PC-3 (cell line): ENCODE measurements at regions not wholly inside any gene's neighbourhood (a gene's known extent, or its start where the extent isn't known, plus 50 kb on each side); places are given as distances from the start of the nearest gene placed in this dataset.

Experiments used
- ATAC-seq: fragments of 200-7000 bp; cut with Tn5 transposase; 2 replicates; pipeline ENCODE4 v1.9.1; 2020; ENCODE audit warnings: mild to moderate bottlenecking, moderate library complexity
- BruUV-seq: library from RNA; stranded (reverse); fragments of 400-500 nt; replicated peaks from 2 replicates; lab custom pipeline; 2021; lab: Mats Ljungman, UMichigan
- CTCF ChIA-PET: fragments of 300-600 bp; sonication (Branson Sonifier 250); formaldehyde crosslinking; loops from one replicate; lab custom pipeline; 2022; ENCODE audit warnings: antibody characterized with exemption; lab: Charles Lee
- POLR2A ChIA-PET: fragments of 300-600 bp; sonication (Branson Sonifier 250); formaldehyde crosslinking; loops from one replicate; lab custom pipeline; 2022; ENCODE audit warnings: antibody characterized with exemption; ENCODE audit not compliant: unreplicated experiment; lab: Charles Lee
- DNase-seq: peaks from one replicate; pipeline ENCODE4 v3.0.0-alpha.2; 2015
- H2AFZ ChIP-seq: fragments of 300-600 bp; sonication (generic); 2 replicates; pipeline ENCODE4 v1.6.0; 2016; ENCODE audit warnings: antibody characterized with exemption, low read length
- H3F3A ChIP-seq: fragments of 300-600 bp; sonication (generic); one replicate; pipeline ENCODE4 v1.6.0; 2017; ENCODE audit warnings: antibody characterized with exemption, low read length, control low read depth, mild to moderate bottlenecking; ENCODE audit not compliant: unreplicated experiment
- H3K27ac ChIP-seq: fragments of 300-600 bp; sonication (generic); 2 replicates; pipeline ENCODE4 v1.5.1; 2016; ENCODE audit warnings: mild to moderate bottlenecking, low read length
- H3K27me3 ChIP-seq: fragments of 300-600 bp; sonication (generic); 2 replicates; pipeline ENCODE4 v1.6.1; 2016; ENCODE audit warnings: low read length, mixed read lengths
- H3K36me3 ChIP-seq: fragments of 300-600 bp; sonication (generic); 2 replicates; pipeline ENCODE4 v1.6.1; 2016; ENCODE audit warnings: low read depth, mixed run types, low read length, mixed read lengths
- H3K4me1 ChIP-seq: fragments of 300-600 bp; sonication (generic); 2 replicates; pipeline ENCODE4 v1.5.1; 2016; ENCODE audit warnings: low read length; ENCODE audit not compliant: insufficient read depth
- H3K4me2 ChIP-seq: fragments of 300-600 bp; sonication (generic); 2 replicates; pipeline ENCODE4 v1.6.0; 2016; ENCODE audit warnings: low read length
- H3K4me3 ChIP-seq: fragments of 300-600 bp; sonication (generic); 2 replicates; pipeline ENCODE4 v1.5.1; 2016; ENCODE audit warnings: mild to moderate bottlenecking, low read length, mixed read lengths
- H3K79me2 ChIP-seq: fragments of 300-600 bp; sonication (generic); 2 replicates; pipeline ENCODE4 v1.6.1; 2017; ENCODE audit warnings: low read length, mixed read lengths
- H3K9ac ChIP-seq: fragments of 300-600 bp; sonication (generic); 2 replicates; pipeline ENCODE4 v1.6.0; 2016; ENCODE audit warnings: mild to moderate bottlenecking, low read length
- H3K9me2 ChIP-seq: fragments of 300-600 bp; sonication (generic); replicated peaks from 2 replicates; pipeline ENCODE4 v1.6.1; 2016; ENCODE audit warnings: mixed run types, low read length, mixed read lengths
- H3K9me3 ChIP-seq: fragments of 300-600 bp; sonication (generic); 2 replicates; pipeline ENCODE4 v1.6.1; 2016; ENCODE audit warnings: low read length, mixed read lengths
- H4K20me1 ChIP-seq: fragments of 300-600 bp; sonication (generic); 2 replicates; pipeline ENCODE4 v1.6.1; 2016; ENCODE audit warnings: low read length, mixed read lengths
- EZH2 ChIP-seq: fragments of 300-600 bp; sonication (generic); IDR thresholded peaks from one replicate; pipeline ENCODE4 v1.6.1; 2017; ENCODE audit warnings: antibody characterized with exemption, mild to moderate bottlenecking, low read length; ENCODE audit not compliant: unreplicated experiment
- EZH2phosphoT487 ChIP-seq: fragments of 300-600 bp; sonication (generic); IDR thresholded peaks from 2 replicates; pipeline ENCODE4 v1.6.1; 2018; ENCODE audit warnings: mild to moderate bottlenecking, antibody characterized with exemption, low read length, borderline replicate concordance
- intact Hi-C: fragments of 100-400 bp; cut with micrococcal nuclease; formaldehyde crosslinking; loops from 2 replicates; pipeline ENCODE4 v1.9.0; 2023
- TF ChIP-seq, protein P1 (sequence below): fragments of 300-600 bp; sonication (generic); conservative IDR thresholded peaks from 2 replicates; pipeline ENCODE4 v1.5.1; 2017; ENCODE audit warnings: antibody characterized with exemption, low read depth, mild to moderate bottlenecking, low read length

DNA sequence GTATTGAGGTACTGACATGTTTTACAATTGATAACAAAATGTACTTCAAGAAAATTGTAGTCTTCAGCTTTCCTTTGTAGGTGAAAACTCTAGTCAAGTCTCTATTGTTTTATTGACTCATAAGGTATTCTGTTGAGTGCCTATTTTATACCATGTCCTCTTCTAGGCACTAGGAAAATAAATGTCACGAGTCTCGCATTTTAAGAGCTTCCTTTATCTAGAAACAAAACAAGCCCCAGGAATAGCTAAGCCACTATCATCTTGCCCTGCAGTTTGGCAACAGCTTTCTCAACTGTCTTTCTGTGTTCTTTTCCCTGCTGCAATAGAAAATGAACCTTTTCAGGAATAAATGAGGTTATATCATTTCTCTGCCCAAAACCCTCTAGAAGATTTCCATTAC is 288.5 kb upstream of the NEGR1 start:
- no TSS peak for BruUV-seq
- H3K9me3 ChIP-seq: no peaks in the 10 kb centered on the region
- H3K4me3 ChIP-seq: no peak overlapping the region
- POLR2A ChIA-PET: interaction anchor here (0.5 kb wide), 1 partner anchor 154 kb away, joined by 4 read pairs; no protein-coding TSS in a partner anchor
- no peaks in the 10 kb centered on the region for H3K27me3 ChIP-seq
- H2AFZ ChIP-seq: no peak overlapping the region
- H3K27ac ChIP-seq: no peak overlapping the region
- CTCF ChIA-PET: no interaction called here
- no peaks in the 10 kb centered on the region for H4K20me1 ChIP-seq
- ATAC-seq (no peak), DNase-seq (no peak)
- H3F3A ChIP-seq: no peaks in the 10 kb centered on the region
- no peaks in the 10 kb centered on the region for H3K79me2 ChIP-seq
- no peaks in the 10 kb centered on the region for H3K36me3 ChIP-seq
- H3K9me2 ChIP-seq: no peaks in the 10 kb centered on the region
- no peak overlapping the region for H3K9ac ChIP-seq
- intact Hi-C loops: no loop called here
- TF ChIP-seq EZH2 (no peak), EZH2phosphoT487 (no peak)
- TF ChIP-seq, protein P1, sequence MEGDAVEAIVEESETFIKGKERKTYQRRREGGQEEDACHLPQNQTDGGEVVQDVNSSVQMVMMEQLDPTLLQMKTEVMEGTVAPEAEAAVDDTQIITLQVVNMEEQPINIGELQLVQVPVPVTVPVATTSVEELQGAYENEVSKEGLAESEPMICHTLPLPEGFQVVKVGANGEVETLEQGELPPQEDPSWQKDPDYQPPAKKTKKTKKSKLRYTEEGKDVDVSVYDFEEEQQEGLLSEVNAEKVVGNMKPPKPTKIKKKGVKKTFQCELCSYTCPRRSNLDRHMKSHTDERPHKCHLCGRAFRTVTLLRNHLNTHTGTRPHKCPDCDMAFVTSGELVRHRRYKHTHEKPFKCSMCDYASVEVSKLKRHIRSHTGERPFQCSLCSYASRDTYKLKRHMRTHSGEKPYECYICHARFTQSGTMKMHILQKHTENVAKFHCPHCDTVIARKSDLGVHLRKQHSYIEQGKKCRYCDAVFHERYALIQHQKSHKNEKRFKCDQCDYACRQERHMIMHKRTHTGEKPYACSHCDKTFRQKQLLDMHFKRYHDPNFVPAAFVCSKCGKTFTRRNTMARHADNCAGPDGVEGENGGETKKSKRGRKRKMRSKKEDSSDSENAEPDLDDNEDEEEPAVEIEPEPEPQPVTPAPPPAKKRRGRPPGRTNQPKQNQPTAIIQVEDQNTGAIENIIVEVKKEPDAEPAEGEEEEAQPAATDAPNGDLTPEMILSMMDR: no peak
- no peak overlapping the region for H3K4me2 ChIP-seq
- no peaks in the 10 kb centered on the region for H3K4me1 ChIP-seq

DNA sequence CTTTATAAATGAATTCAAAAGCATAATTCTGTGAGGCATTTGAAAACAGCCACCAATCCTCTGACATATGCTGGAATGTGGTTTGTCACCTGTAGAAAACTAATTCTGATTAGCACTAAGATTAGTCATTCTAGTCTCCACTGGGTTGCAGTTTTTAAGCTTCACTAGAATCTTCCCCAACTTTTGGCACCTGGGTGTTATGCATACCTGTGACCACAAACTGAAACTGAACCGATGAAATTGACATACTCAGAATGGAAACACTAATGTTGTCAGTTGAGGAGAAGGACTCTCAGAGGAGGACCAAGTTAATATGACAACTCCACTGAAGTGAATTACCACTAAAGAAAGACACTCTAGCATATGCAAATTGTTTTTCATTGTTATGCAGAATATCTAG is 285.8 kb upstream of the NEGR1 start:
- H3K4me1 ChIP-seq: no peaks in the 10 kb centered on the region
- no peak overlapping the region for H3K4me3 ChIP-seq
- H2AFZ ChIP-seq: no peak overlapping the region
- ChIA-PET POLR2A (interaction anchor here (0.5 kb wide), 1 partner anchor 28 kb away, joined by 3 read pairs; no protein-coding TSS in a partner anchor), CTCF (no interaction called here)
- no peaks in the 10 kb centered on the region for H3K27me3 ChIP-seq
- DNase-seq (no peak), ATAC-seq (no peak)
- no peak overlapping the region for H3K4me2 ChIP-seq
- H3K9me2 ChIP-seq: no peaks in the 10 kb centered on the region
- no peaks in the 10 kb centered on the region for H3K79me2 ChIP-seq
- TF ChIP-seq EZH2: no peak
- no TSS peak for BruUV-seq
- intact Hi-C loops: no loop called here
- H3F3A ChIP-seq: no peaks in the 10 kb centered on the region
- no peaks in the 10 kb centered on the region for H3K36me3 ChIP-seq
- H3K9ac ChIP-seq: no peak overlapping the region
- H3K27ac ChIP-seq: no peak overlapping the region
- no peaks in the 10 kb centered on the region for H3K9me3 ChIP-seq
- H4K20me1 ChIP-seq: no peaks in the 10 kb centered on the region

DNA sequence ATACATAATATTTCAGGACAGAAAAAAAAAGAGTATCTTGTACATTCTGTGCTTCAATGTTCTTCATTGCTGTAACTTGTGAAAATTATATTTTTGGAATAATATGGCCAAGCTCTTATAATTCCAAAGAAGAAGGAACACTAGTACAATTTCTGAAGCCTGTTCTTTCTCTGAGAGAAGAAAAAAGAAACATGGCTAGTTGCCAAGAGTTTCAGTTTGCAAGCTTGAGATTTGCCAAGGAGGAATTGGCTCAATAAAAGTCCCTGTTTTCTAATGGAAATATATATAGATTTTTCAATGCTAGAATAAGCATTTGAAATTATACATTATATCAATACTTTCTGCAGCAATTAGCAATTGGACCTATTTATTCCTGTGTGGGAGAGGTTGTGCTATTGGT is 285.2 kb upstream of the NEGR1 start:
- no peak for TF ChIP-seq EZH2
- no peak for TF ChIP-seq EZH2phosphoT487
- TF ChIP-seq, protein P1: no peak
- CTCF ChIA-PET: no interaction called here
- no peaks in the 10 kb centered on the region for H3F3A ChIP-seq
- H2AFZ ChIP-seq: no peak overlapping the region
- no peak overlapping the region for H3K27ac ChIP-seq
- no peak overlapping the region for H3K4me2 ChIP-seq
- no TSS peak for BruUV-seq
- no peaks in the 10 kb centered on the region for H4K20me1 ChIP-seq
- H3K9me2 ChIP-seq: no peaks in the 10 kb centered on the region
- H3K9ac ChIP-seq: no peak overlapping the region
- POLR2A ChIA-PET: no interaction called here
- H3K4me1 ChIP-seq: no peaks in the 10 kb centered on the region
- DNase-seq: no peak
- no peaks in the 10 kb centered on the region for H3K79me2 ChIP-seq
- H3K36me3 ChIP-seq: no peaks in the 10 kb centered on the region
- ATAC-seq: no peak
- no peaks in the 10 kb centered on the region for H3K9me3 ChIP-seq
- intact Hi-C loops: no loop called here
- no peak overlapping the region for H3K4me3 ChIP-seq
- no peaks in the 10 kb centered on the region for H3K27me3 ChIP-seq
